Neutrophil (primary cell): ENCODE measurements at regions not wholly inside any gene's neighbourhood (a gene's known extent, or its start where the extent isn't known, plus 50 kb on each side); places are given as distances from the start of the nearest gene placed in this dataset.

Experiments used
- H3K27ac ChIP-seq: fragments of 200-600 bp; sonication (generic); 2 replicates; pipeline ENCODE4 v1.5.1; 2016; ENCODE audit warnings: mild to moderate bottlenecking, moderate library complexity
- H3K27me3 ChIP-seq: fragments of 200-600 bp; sonication (generic); 2 replicates; pipeline ENCODE4 v1.6.0; 2016; ENCODE audit warnings: mild to moderate bottlenecking
- H3K36me3 ChIP-seq: fragments of 200-600 bp; sonication (generic); 2 replicates; pipeline ENCODE4 v1.5.1; 2017
- H3K4me1 ChIP-seq, 2 experiments: fragments of 200-600 bp in 1 of 2; sonication (generic) in 1 of 2; 1 replicate in 1 of 2; 2 replicates in 1 of 2; pipeline versions ENCODE4 v1.5.1 to v1.6.1; 2013 to 2016; ENCODE audit warnings: low read depth in 1 of 2, low read length in 1 of 2, mild to moderate bottlenecking in 1 of 2, moderate library complexity in 1 of 2; ENCODE audit not compliant: control insufficient read depth in 1 of 2, insufficient read depth in 1 of 2
- H3K4me3 ChIP-seq, 2 experiments: fragments of 200-600 bp in 1 of 2; sonication (generic) in 1 of 2; 1 replicate in 1 of 2; 2 replicates in 1 of 2; pipeline ENCODE4 v1.5.1; 2013 to 2016; ENCODE audit warnings: low read depth in 1 of 2, low read length in 1 of 2, mild to moderate bottlenecking in 1 of 2, moderate library complexity in 1 of 2
- H3K9me3 ChIP-seq: fragments of 200-600 bp; sonication (generic); 2 replicates; pipeline ENCODE4 v1.5.1; 2016
- CTCF ChIP-seq: fragments of 200-600 bp; sonication (generic); IDR thresholded peaks from 2 replicates; pipeline ENCODE4 v1.5.1; 2016; ENCODE audit warnings: antibody characterized with exemption

DNA sequence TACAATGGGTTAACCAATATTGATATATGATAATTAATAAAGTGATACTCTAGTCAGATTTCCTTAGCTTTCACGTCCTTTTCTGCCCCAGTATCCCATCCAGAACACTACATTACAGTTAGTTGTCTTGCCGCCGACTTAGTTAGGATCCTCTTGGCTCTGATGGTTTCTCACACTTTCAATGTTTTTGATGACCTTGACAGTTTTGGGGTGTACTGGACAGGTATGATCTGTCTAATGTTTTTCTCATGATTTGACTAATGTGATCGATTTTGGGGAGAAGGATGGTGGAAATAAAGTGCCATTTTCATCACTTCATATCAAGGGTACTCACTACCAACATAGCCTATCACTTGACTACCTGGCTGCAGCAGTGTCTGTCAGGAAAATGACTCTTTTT is 245.0 kb upstream of the TMC3 start:
- no peak overlapping the region for H3K4me3 ChIP-seq
- H3K27ac ChIP-seq = no peak overlapping the region
- H3K4me1 ChIP-seq = no peaks in the 10 kb centered on the region
- no peak for TF ChIP-seq CTCF
- no peaks in the 10 kb centered on the region for H3K27me3 ChIP-seq
- no peaks in the 10 kb centered on the region for H3K9me3 ChIP-seq
- no peaks in the 10 kb centered on the region for H3K36me3 ChIP-seq

- H3K36me3 ChIP-seq = no peaks in the 10 kb centered on the region
- no peak overlapping the region for H3K4me3 ChIP-seq
- no peak for TF ChIP-seq CTCF
Measured at GRCh38 chr15:81612631-81613030, 238.6 kb upstream of the TMC3 start.

GRCh38 chr15:81611679-81612078 is 237.7 kb upstream of the TMC3 start:
- no peak for TF ChIP-seq CTCF
- H3K36me3 ChIP-seq = no peaks in the 10 kb centered on the region
- no peaks in the 10 kb centered on the region for H3K9me3 ChIP-seq
- H3K4me3 ChIP-seq = no peak overlapping the region
- H3K27me3 ChIP-seq = no peaks in the 10 kb centered on the region
- no peaks in the 10 kb centered on the region for H3K4me1 ChIP-seq
- H3K27ac ChIP-seq = no peak overlapping the region

More at GRCh38 chr15:81612631-81613030, 238.6 kb upstream of the TMC3 start:
- Histone ChIP-seq H3K27me3 (no peaks in the 10 kb centered on the region), H3K9me3 (no peaks in the 10 kb centered on the region), H3K4me1 (no peaks in the 10 kb centered on the region), H3K27ac (no peak overlapping the region)

GRCh38 chr15:81608309-81608829 is 234.4 kb upstream of the TMC3 start:
- H3K36me3 ChIP-seq = no peaks in the 10 kb centered on the region
- no peak for TF ChIP-seq CTCF
- H3K27ac ChIP-seq = no peak overlapping the region
- no peak overlapping the region for H3K4me3 ChIP-seq
- H3K4me1 ChIP-seq = no peaks in the 10 kb centered on the region
- H3K27me3 ChIP-seq = no peaks in the 10 kb centered on the region
- no peaks in the 10 kb centered on the region for H3K9me3 ChIP-seq

GRCh38 chr15:81604713-81605112 is 230.7 kb upstream of the TMC3 start:
- Histone ChIP-seq H3K9me3 (no peaks in the 10 kb centered on the region), H3K27me3 (no peaks in the 10 kb centered on the region), H3K36me3 (no peaks in the 10 kb centered on the region), H3K4me3 (no peak overlapping the region), H3K4me1 (no peaks in the 10 kb centered on the region), H3K27ac (no peak overlapping the region)
- TF ChIP-seq CTCF = no peak
